Ishikawa (cell line): ENCODE measurements at regions not wholly inside any gene's neighbourhood (a gene's known extent, or its start where the extent isn't known, plus 50 kb on each side); places are given as distances from the start of the nearest gene placed in this dataset.

Experiments used
- CEBPB ChIP-seq: IDR thresholded peaks from 2 replicates; pipeline ENCODE4 v1.6.1; 2012
- EGR1 ChIP-seq: IDR thresholded peaks from 2 replicates; pipeline ENCODE4 v1.6.1; 2012
- EP300 ChIP-seq: IDR thresholded peaks from 2 replicates; pipeline ENCODE4 v1.6.1; 2012; ENCODE audit warnings: borderline replicate concordance
- FOXM1 ChIP-seq: IDR thresholded peaks from 2 replicates; pipeline ENCODE4 v1.6.1; 2012; ENCODE audit warnings: low read depth, borderline replicate concordance
- NFIC ChIP-seq: IDR thresholded peaks from 2 replicates; pipeline ENCODE4 v1.6.1; 2012
- RAD21 ChIP-seq: IDR thresholded peaks from 2 replicates; pipeline ENCODE4 v1.6.1; 2012; ENCODE audit warnings: low read depth
- TAF1 ChIP-seq: IDR thresholded peaks from 2 replicates; pipeline ENCODE4 v1.6.1; 2012; ENCODE audit warnings: low read depth, mild to moderate bottlenecking
- TCF12 ChIP-seq: IDR thresholded peaks from 2 replicates; pipeline ENCODE4 v1.6.1; 2012; ENCODE audit warnings: low read depth
- YY1 ChIP-seq: IDR thresholded peaks from 2 replicates; pipeline ENCODE4 v1.6.1; 2012; ENCODE audit warnings: low read depth
- ZBTB7A ChIP-seq: IDR thresholded peaks from 2 replicates; pipeline ENCODE4 v1.6.1; 2012; ENCODE audit warnings: low read depth
- TF ChIP-seq, protein P1 (sequence below): IDR thresholded peaks from 2 replicates; pipeline ENCODE4 v1.6.1; 2012
- TF ChIP-seq, protein P2 (sequence below): IDR thresholded peaks from 2 replicates; pipeline ENCODE4 v1.6.1; 2012
- TF ChIP-seq, protein P3 (sequence below): IDR thresholded peaks from 2 replicates; pipeline ENCODE4 v1.6.1; 2012; ENCODE audit warnings: low read depth, mild to moderate bottlenecking

DNA sequence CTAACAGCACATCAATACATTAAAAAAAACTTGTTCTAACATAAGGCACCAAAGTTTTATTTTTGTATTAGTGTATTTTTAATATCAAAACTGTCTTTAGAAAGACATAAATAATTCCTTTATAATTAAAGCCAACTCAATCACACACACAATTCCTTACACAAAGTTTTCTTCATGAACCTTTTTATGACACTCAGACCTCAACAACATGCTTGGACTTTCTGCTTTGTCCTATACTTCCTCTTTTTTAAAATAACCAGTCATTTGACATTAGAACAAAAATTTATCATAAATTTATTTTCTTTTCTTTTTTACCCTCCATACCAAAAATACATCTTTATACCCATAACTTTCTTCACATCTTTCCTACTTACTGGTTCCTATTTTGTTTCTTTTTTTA lies 292.0 kb upstream of the ARID1B start:
- TF ChIP-seq, protein P1, sequence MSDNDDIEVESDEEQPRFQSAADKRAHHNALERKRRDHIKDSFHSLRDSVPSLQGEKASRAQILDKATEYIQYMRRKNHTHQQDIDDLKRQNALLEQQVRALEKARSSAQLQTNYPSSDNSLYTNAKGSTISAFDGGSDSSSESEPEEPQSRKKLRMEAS = no peak
- TF ChIP-seq CEBPB (no peak), TCF12 (no peak), EP300 (no peak), NFIC (no peak), RAD21 (no peak), FOXM1 (no peak), EGR1 (no peak), TAF1 (no peak), ZBTB7A (no peak), YY1 (no peak)
- TF ChIP-seq, protein P2, sequence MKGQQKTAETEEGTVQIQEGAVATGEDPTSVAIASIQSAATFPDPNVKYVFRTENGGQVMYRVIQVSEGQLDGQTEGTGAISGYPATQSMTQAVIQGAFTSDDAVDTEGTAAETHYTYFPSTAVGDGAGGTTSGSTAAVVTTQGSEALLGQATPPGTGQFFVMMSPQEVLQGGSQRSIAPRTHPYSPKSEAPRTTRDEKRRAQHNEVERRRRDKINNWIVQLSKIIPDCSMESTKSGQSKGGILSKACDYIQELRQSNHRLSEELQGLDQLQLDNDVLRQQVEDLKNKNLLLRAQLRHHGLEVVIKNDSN = no peak
- TF ChIP-seq, protein P3, sequence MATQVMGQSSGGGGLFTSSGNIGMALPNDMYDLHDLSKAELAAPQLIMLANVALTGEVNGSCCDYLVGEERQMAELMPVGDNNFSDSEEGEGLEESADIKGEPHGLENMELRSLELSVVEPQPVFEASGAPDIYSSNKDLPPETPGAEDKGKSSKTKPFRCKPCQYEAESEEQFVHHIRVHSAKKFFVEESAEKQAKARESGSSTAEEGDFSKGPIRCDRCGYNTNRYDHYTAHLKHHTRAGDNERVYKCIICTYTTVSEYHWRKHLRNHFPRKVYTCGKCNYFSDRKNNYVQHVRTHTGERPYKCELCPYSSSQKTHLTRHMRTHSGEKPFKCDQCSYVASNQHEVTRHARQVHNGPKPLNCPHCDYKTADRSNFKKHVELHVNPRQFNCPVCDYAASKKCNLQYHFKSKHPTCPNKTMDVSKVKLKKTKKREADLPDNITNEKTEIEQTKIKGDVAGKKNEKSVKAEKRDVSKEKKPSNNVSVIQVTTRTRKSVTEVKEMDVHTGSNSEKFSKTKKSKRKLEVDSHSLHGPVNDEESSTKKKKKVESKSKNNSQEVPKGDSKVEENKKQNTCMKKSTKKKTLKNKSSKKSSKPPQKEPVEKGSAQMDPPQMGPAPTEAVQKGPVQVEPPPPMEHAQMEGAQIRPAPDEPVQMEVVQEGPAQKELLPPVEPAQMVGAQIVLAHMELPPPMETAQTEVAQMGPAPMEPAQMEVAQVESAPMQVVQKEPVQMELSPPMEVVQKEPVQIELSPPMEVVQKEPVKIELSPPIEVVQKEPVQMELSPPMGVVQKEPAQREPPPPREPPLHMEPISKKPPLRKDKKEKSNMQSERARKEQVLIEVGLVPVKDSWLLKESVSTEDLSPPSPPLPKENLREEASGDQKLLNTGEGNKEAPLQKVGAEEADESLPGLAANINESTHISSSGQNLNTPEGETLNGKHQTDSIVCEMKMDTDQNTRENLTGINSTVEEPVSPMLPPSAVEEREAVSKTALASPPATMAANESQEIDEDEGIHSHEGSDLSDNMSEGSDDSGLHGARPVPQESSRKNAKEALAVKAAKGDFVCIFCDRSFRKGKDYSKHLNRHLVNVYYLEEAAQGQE = no peak
